T-helper 1 cell (primary cell): ENCODE measurements at regions not wholly inside any gene's neighbourhood (a gene's known extent, or its start where the extent isn't known, plus 50 kb on each side); places are given as distances from the start of the nearest gene placed in this dataset.
"Not testable (repeated sequence)": the region's sequence is repeated elsewhere in the genome, so short reads cannot be mapped to it uniquely, and the experiment has no call there.

ENCODE experiments used
- DNase-seq, 5 donors: peaks; one replicate each; pipeline ENCODE4 v3.0.0-alpha.2; 2012 to 2020

DNA sequence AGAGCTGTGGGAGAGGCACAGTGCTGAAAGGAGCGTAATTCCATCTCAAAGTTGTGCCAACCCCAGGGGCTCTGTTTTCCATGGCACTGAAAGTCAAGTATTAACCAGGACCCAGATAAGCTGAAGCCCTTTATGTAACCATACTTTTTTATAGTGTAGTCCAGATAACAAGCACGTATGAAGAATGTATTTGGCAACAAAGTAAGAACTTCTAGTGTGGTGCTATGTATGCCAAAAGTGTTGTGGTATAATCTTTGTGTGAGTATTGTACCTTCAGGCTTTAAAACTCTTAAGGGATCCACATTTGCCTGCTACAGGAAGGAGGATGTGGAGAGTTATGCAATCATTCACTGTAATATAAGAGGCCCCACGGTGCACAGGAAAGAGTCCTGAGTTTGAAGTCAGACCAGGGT, 129.4 kb downstream of the IBTK start:
- DNase-seq: no peak

GRCh38 chr6:82114748-82115147, 132.8 kb downstream of the IBTK start:
- DNase-seq: no peak

DNA sequence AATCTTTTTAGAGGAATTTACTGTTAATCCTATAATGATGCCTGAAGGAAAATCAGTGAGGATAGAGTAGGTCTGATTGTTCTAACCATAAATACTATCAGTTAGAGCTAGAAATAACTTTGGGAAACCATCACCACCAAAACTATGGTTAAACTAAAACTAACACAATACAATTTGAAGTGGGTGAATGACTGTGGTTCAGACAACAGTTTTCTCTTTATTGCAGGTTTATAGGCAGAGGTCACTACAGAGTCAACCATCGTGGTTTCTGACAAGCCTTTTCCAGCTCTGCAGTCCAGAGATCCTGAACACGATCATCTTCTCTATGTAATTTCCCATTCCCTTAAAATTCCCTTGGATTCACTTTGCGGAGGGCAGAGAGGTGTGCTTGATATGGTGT, 134.3 kb downstream of the IBTK start:
- no peak for DNase-seq

DNA sequence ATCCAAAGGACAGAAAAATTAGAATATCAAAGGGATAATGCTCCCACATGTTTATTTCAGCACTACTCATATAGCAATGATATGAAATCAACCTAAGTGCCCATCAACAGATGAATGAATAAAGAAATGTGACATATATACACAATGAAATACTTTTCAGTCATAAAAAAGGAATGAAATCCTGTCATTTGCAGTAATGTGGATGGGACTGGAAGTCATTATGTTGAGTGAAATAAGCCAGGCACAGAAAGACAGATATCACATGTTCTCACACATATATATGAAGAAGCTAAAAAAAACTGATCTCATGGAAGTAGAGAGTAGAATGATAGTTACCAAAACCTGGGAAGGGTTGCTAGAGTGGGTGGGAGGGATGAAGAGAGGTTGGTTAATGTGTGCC, 135.7 kb downstream of the IBTK start:
- DNase-seq: no peak

DNA sequence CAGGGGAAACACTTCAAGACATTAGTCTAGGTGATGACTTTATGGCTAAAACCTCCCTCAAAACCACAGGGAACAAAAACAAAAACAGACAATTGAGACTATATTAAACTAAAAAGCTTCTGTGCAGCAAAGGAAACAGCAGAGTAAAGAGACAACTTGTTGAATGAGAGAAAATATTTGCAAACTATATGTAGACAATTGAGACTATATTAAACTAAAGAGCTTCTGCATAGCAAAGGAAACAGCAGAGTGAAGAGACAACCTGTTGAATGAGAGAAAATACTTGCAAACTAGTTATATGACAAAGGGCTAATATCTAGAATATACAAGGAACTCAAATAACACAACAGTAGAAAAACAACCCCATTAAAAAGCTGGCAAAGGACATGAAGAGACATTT, 136.4 kb downstream of the IBTK start:
- DNase-seq: no peak

DNA sequence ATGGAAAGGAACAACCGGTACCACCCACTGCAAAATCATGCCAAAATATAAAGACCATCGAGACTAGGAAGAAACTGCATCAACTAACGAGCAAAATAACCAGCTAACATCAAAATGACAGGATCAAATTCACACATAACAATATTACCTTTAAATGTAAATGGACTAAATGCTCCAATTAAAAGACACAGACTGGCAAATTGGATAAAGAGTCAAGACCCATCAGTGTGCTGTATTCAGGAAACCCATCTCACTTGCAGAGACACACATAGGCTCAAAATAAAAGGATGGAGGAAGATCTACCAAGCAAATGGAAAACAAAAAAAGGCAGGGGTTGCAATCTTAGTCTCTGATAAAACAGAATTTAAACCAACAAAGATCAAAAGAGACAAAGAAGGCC, 144.4 kb downstream of the IBTK start:
- not testable (repeated sequence) for DNase-seq

GRCh38 chr6:82101374-82102114, 146.0 kb downstream of the IBTK start:
- not testable (repeated sequence) for DNase-seq

- not testable (repeated sequence) for DNase-seq
Observed at GRCh38 chr6:82100763-82101162, 146.8 kb downstream of the IBTK start.

DNA sequence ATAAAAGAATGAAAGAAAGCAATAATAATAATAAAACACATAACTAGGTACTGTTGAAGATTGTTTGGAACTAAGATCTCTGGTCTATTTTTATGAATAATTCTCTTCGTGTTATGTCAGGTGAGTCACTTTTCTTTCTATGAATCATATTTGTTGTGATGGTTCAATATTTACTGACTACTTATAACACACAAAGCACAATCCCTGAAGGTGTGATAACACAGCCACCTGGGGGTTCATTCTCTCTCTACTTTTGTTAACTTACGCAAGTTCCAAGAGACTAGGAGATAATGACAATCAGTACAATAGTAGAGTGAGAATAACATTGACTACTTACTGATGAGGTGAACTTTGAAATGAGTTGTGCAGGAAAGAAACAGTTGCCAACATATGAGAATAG, 149.9 kb downstream of the IBTK start:
- DNase-seq: no peak

- DNase-seq: no peak
Observed at GRCh38 chr6:82095091-82095490, 152.5 kb downstream of the IBTK start.

GRCh38 chr6:82094166-82094806, 153.3 kb downstream of the IBTK start:
- no peak for DNase-seq

GRCh38 chr6:82088978-82089771, 158.4 kb downstream of the IBTK start:
- no peak for DNase-seq

- no peak for DNase-seq
Observed at GRCh38 chr6:82086944-82087343, 160.6 kb downstream of the IBTK start.

GRCh38 chr6:82085701-82086100, 161.8 kb downstream of the IBTK start:
- DNase-seq: no peak

DNA sequence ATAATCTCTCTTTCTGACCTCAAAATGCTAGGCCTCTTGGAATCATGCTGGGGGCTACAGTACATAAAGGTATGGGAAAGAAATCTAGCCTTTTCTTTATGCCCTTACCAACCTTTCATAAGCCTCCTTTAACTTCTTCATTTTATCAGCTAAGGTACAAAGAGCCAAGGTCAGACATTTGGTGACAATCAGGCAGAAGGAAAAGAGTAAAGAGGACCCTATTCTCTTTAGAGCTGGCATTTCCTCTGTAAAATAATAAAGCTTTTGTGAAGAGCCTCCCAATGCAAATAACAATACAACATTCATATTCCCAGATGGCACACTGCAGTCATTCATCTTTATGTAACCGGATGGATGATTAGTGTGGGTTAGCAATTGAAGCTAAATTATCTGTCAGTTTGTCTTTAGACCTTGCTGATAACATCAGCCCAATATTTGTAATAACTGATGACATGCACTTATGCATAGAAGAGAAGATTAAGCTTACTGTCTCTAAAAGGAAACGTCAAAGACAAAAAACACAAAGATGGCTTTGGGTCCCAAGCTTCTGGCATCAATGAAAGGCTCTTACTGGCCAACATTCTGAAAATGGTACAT, 163.1 kb downstream of the IBTK start:
- no peak for DNase-seq

DNA sequence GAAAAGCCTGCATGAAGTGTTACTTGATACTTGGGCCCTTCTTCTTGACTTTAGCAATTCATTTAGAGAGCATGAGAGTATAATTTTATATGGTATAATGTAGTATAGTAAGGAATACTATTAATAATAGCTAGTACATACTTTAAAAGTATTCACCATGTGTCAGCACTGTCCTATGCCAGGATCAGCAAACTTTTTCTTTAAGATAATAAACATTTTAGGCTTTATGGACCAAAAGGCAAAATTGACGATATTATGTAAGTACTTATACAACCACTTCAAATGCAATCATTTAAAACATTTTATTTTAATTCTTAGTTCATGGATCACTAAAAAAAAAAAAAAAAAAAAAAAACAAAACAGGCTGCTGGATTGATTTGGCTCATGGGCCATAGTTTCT, 163.9 kb downstream of the IBTK start:
- no peak for DNase-seq

GRCh38 chr6:82080767-82081166, 166.8 kb downstream of the IBTK start:
- DNase-seq: no peak

DNA sequence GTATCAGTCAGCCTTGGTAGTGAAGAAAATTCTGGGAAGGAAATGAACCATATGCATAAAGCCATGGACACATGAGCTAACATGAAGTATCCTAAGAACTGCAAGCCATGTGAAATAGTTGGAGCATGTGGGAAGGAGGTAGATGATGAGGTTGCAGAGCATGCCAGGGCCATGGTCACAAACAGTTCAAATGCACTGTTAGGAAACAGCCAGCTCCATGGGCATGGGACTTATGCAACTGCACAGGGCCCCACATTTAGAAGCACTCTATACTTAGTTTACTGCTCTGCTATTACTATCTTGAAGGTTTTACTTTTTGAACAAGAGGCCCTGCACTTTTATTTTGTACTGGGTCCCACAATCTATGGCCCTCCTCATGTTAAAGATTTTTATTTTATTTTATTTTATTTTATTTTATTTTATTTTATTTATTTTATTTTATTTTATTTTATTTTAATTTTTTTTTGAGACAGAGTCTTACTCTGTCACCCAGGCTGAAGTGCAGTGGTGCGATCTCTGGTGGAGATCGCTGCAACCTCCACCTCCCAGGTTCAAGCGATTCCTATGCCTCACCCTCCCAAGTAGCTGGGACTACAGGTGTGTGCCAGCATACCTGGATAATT, 169.1 kb downstream of the IBTK start:
- DNase-seq: no peak

GRCh38 chr6:82076916-82077315, 170.6 kb downstream of the IBTK start:
- no peak for DNase-seq

DNA sequence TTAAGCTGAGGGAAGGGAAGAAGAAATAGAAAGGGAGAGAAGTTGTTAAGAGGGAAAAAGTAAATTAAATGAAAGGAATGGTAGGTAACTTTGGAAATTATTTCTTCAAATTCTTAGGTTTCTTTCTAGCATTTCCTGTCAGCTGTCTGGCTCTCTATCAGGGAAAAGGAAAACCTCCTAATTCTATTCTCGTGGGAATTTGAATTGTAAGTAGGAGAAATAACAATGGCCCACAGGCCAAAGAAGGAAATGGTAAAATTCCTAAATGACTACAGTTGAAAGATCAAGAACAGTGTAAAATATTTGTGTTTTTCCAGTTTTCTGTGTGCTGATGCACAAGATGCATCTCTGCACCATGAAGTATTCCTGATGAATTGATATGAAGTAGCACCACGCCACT, 173.0 kb downstream of the IBTK start:
- no peak for DNase-seq

DNA sequence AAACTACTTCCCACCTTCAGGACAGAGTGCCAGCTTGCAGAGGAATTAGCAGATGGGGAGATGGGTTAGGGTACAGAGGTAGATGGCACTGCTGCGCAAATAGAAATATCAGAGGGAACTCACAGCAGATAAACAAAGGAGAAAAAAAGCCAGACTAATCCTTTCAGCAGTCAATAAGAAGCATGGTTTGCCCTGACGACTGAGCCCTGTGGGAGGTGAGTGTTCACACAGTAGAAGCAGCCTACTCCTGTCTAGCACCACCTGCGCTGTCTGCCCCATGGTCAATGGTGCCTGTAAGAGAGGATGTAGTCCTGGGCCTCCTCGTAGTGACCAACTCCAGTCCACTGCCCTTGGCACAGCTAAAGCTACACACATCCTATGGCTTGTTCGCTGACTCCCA, 174.1 kb downstream of the IBTK start:
- no peak for DNase-seq

GRCh38 chr6:82072751-82073150, 174.8 kb downstream of the IBTK start:
- no peak for DNase-seq

- DNase-seq: no peak
Observed at GRCh38 chr6:82072121-82072521, 175.4 kb downstream of the IBTK start.
